ENCODE measurements at regions not wholly inside any gene's neighbourhood (a gene's known extent, or its start where the extent isn't known, plus 50 kb on each side); places are given as distances from the start of the nearest gene placed in this dataset.

GRCh38 chr21:22544747-22545146 is 1546.5 kb downstream of the NCAM2 start:
- no TSS peak for BruUV-seq (replicated peaks)
- Histone ChIP-seq H3K9ac (ENCODE audit: low read length) (no peak overlapping the region), H3K4me2 (ENCODE audit: low read length) (no peak overlapping the region), H2AFZ (ENCODE audit: low read depth, low read length, poor library complexity, severe bottlenecking) (no peak overlapping the region), H4K20me1 (ENCODE audit: insufficient read depth) (no peaks in the 10 kb centered on the region), H3K27me3 (ENCODE audit: insufficient read depth, low read length) (no peaks in the 10 kb centered on the region), H3K36me3 (ENCODE audit: control insufficient read depth in 1 of 2, insufficient read depth in 2 of 2, low read length in 2 of 2) (no peaks in the 10 kb centered on the region), H3K9me3 (ENCODE audit: control insufficient read depth in 1 of 2, insufficient read depth in 1 of 2, low read depth in 1 of 2, low read length in 2 of 2) (peaks cover 9 to 17% of the 10 kb centered on the region in 2 experiments; a peak in 2 of 4 replicates), H3K79me2 (ENCODE audit: insufficient read depth, low read length) (no peaks in the 10 kb centered on the region), H3K4me1 (ENCODE audit: control insufficient read depth in 1 of 2, insufficient read depth in 2 of 2, low read length in 2 of 2) (no peaks in the 10 kb centered on the region), H3K9me2 (ENCODE audit: insufficient read depth) (no peaks in the 10 kb centered on the region), H3K27ac (ENCODE audit: low read depth, low read length) (no peak overlapping the region), H3K4me3 (replicated peaks in 1 of 2; ENCODE audit: low read depth in 1 of 2, low read length in 2 of 2) (no peak overlapping the region)
- TF ChIP-seq YY1 (IDR thresholded peaks at IDR 0.05; ENCODE audit: extremely low read depth, insufficient replicate concordance, low read depth, low read length): no peak
- no peak for TF ChIP-seq ELF1 (IDR thresholded peaks at IDR 0.05; ENCODE audit: borderline replicate concordance, low read depth)
- no peak for TF ChIP-seq POLR2AphosphoS5 (IDR thresholded peaks at IDR 0.05; ENCODE audit: low read depth, low read length)
- TF ChIP-seq JUND (IDR thresholded peaks at IDR 0.05): no peak
- TF ChIP-seq CBX3 (IDR thresholded peaks at IDR 0.05; ENCODE audit: low read depth): no peak
- no peak for TF ChIP-seq EGR1 (IDR thresholded peaks at IDR 0.05; ENCODE audit: low read depth)
- no peak for TF ChIP-seq ZBTB33 (IDR thresholded peaks at IDR 0.05; ENCODE audit: extremely low read depth, insufficient replicate concordance, low read length)
- no peak for TF ChIP-seq CEBPB (IDR thresholded peaks at IDR 0.05; ENCODE audit: low read depth)
- TF ChIP-seq REST (IDR thresholded peaks at IDR 0.05; ENCODE audit: low read depth): no peak
- TF ChIP-seq POLR2A (IDR thresholded peaks at IDR 0.05; ENCODE audit: borderline replicate concordance, extremely low read depth, insufficient read depth, insufficient read length): no peak
- no peak for TF ChIP-seq ZNF274 (IDR thresholded peaks at IDR 0.05; ENCODE audit: low read depth, low read length)
- no peak for TF ChIP-seq CTCF (IDR thresholded peaks at IDR 0.05 in 2 of 3, conservative IDR thresholded peaks at IDR 0.05 in 1 of 3; ENCODE audit: borderline replicate concordance in 1 of 3, insufficient read depth in 1 of 3, low read depth in 2 of 3, low read length in 2 of 3)
- TF ChIP-seq EZH2phosphoT487 (IDR thresholded peaks at IDR 0.05; ENCODE audit: borderline replicate concordance): no peak
- intact Hi-C loops (cut with micrococcal nuclease): no loop called here
- RAD21 ChIA-PET (ENCODE audit: low non-redundant PET in 1 of 2, low total read pairs in 2 of 2, uncharacterized antibody in 2 of 2, unreplicated experiment in 2 of 2): no interaction called here
- POLR2A ChIA-PET: no interaction called here
- CTCF ChIA-PET: no interaction called here
- DNase-seq (ENCODE audit: low read depth, low spot score) (no peak), ATAC-seq (no peak)

All from HCT116 (cell line).